IMR-90 (cell line): ENCODE measurements at regions not wholly inside any gene's neighbourhood (a gene's known extent, or its start where the extent isn't known, plus 50 kb on each side); places are given as distances from the start of the nearest gene placed in this dataset.

Source experiments
- ATAC-seq: fragments of 200-7000 bp; cut with Tn5 transposase; 2 replicates; pipeline ENCODE4 v1.9.1; 2020; ENCODE audit warnings: low read depth, mild to moderate bottlenecking, moderate library complexity
- BruUV-seq: library from RNA; stranded (reverse); fragments of 400-500 nt; replicated peaks from 2 replicates; lab custom pipeline; 2021; lab: Mats Ljungman, UMichigan
- CTCF ChIA-PET: fragments of 300-600 bp; formaldehyde crosslinking; extraction: SDS; loops from one replicate; lab custom pipeline; 2021; ENCODE audit warnings: antibody characterized with exemption; lab: Yijun Ruan, JAX
- POLR2A ChIA-PET: fragments of 300-600 bp; sonication (Branson Sonifier 250); formaldehyde crosslinking; loops from one replicate; lab custom pipeline; 2022; ENCODE audit warnings: antibody characterized with exemption; ENCODE audit not compliant: unreplicated experiment; lab: Charles Lee
- DNase-seq: peaks from one replicate; pipeline ENCODE4 v3.0.0; 2013
- H2AFZ ChIP-seq: replicated peaks from 2 replicates; pipeline ENCODE3; 2013; ENCODE audit warnings: low read length, mild to moderate bottlenecking; ENCODE audit not compliant: poor library complexity
- H2AK5ac ChIP-seq: 2 replicates; pipeline ENCODE4 v1.6.1; 2013; ENCODE audit warnings: low read depth, low read length, inconsistent platforms
- H2AK9ac ChIP-seq: replicated peaks from 2 replicates; pipeline ENCODE3; 2013; ENCODE audit warnings: mild to moderate bottlenecking, low read depth, low read length, moderate library complexity; ENCODE audit not compliant: poor library complexity
- H2BK120ac ChIP-seq: 2 replicates; pipeline ENCODE4 v1.6.1; 2013; ENCODE audit warnings: low read depth, low read length, inconsistent platforms
- H2BK15ac ChIP-seq: 3 replicates; pipeline ENCODE4 v1.6.1; 2013; ENCODE audit warnings: low read depth, low read length, inconsistent platforms
- H2BK20ac ChIP-seq: 2 replicates; pipeline ENCODE4 v1.6.1; 2013; ENCODE audit warnings: low read depth, mild to moderate bottlenecking, inconsistent platforms, low read length, moderate library complexity
- H2BK5ac ChIP-seq: 2 replicates; pipeline ENCODE4 v1.6.1; 2013; ENCODE audit warnings: mild to moderate bottlenecking, low read depth, low read length, inconsistent platforms; ENCODE audit not compliant: poor library complexity, severe bottlenecking
- H3K14ac ChIP-seq: replicated peaks from 2 replicates; pipeline ENCODE4 v1.6.1; 2013; ENCODE audit warnings: low read depth, low read length, inconsistent platforms
- H3K18ac ChIP-seq: 2 replicates; pipeline ENCODE4 v1.6.1; 2013; ENCODE audit warnings: low read depth, low read length, control low read depth
- H3K23ac ChIP-seq: 2 replicates; pipeline ENCODE4 v1.6.1; 2013; ENCODE audit warnings: low read depth, low read length, inconsistent platforms
- H3K27ac ChIP-seq: 2 replicates; pipeline ENCODE4 v1.5.1; 2013; ENCODE audit warnings: mild to moderate bottlenecking, control low read depth, low read length; ENCODE audit not compliant: insufficient read depth
- H3K27me3 ChIP-seq: 2 replicates; pipeline ENCODE4 v1.6.1; 2013; ENCODE audit warnings: low read length; ENCODE audit not compliant: control insufficient read depth, insufficient read depth
- H3K36me3 ChIP-seq: 2 replicates; pipeline ENCODE4 v1.6.1; 2013; ENCODE audit warnings: low read length, mixed read lengths; ENCODE audit not compliant: control insufficient read depth, insufficient read depth
- H3K4ac ChIP-seq: 2 replicates; pipeline ENCODE4 v1.6.1; 2013; ENCODE audit warnings: low read depth, low read length, inconsistent platforms
- H3K4me1 ChIP-seq: 2 replicates; pipeline ENCODE4 v1.6.1; 2013; ENCODE audit warnings: low read length, mixed read lengths; ENCODE audit not compliant: control insufficient read depth, insufficient read depth
- H3K4me2 ChIP-seq: 2 replicates; pipeline ENCODE4 v1.6.1; 2013; ENCODE audit warnings: low read depth, mild to moderate bottlenecking, control low read depth, low read length, moderate library complexity
- H3K4me3 ChIP-seq: 2 replicates; pipeline ENCODE4 v1.5.1; 2013; ENCODE audit warnings: low read depth, mild to moderate bottlenecking, control low read depth, low read length, moderate library complexity; ENCODE audit not compliant: insufficient read depth
- H3K56ac ChIP-seq: 2 replicates; pipeline ENCODE4 v1.6.1; 2013; ENCODE audit warnings: low read length, inconsistent platforms; ENCODE audit not compliant: insufficient read depth; ENCODE audit errors: extremely low read depth
- H3K79me1 ChIP-seq, 2 experiments: 2 replicates each; pipeline ENCODE4 v1.6.1; 2013; ENCODE audit warnings: low read length in 2 of 2, inconsistent platforms in 1 of 2, low read depth in 1 of 2
- H3K9ac ChIP-seq: 2 replicates; pipeline ENCODE4 v1.6.1; 2013; ENCODE audit warnings: low read depth, low read length, control low read depth
- H3K9me1 ChIP-seq: 2 replicates; pipeline ENCODE4 v1.6.1; 2013; ENCODE audit warnings: low read length, inconsistent platforms; ENCODE audit not compliant: insufficient read depth
- H3K9me3 ChIP-seq: 2 replicates; pipeline ENCODE4 v1.6.1; 2013; ENCODE audit warnings: low read length; ENCODE audit not compliant: control insufficient read depth, insufficient read depth
- H4K20me1 ChIP-seq: 2 replicates; pipeline ENCODE4 v1.6.1; 2013; ENCODE audit warnings: low read length, inconsistent platforms; ENCODE audit not compliant: insufficient read depth
- H4K5ac ChIP-seq: 2 replicates; pipeline ENCODE4 v1.6.1; 2013; ENCODE audit warnings: mild to moderate bottlenecking, low read depth, low read length, control low read depth
- H4K8ac ChIP-seq, 2 experiments: 2 replicates each; pipeline ENCODE4 v1.6.1; 2013; ENCODE audit warnings: low read depth in 2 of 2, low read length in 2 of 2, control low read depth in 1 of 2, inconsistent platforms in 1 of 2
- H4K91ac ChIP-seq: 2 replicates; pipeline ENCODE4 v1.6.1; 2013; ENCODE audit warnings: low read depth, low read length, inconsistent platforms; ENCODE audit not compliant: insufficient read depth
- CHD1 ChIP-seq: IDR thresholded peaks from 2 replicates; pipeline ENCODE4 v1.6.1; 2012; ENCODE audit warnings: low read depth, low read length, improper control_type of control experiment
- MAFK ChIP-seq: IDR thresholded peaks from 2 replicates; pipeline ENCODE4 v1.6.1; 2012; ENCODE audit warnings: low read depth, low read length, improper control_type of control experiment
- NFE2L2 ChIP-seq: fragments of 150-350 bp; IDR thresholded peaks from 2 replicates; pipeline ENCODE4 v1.6.1; 2016; ENCODE audit warnings: low read depth, mild to moderate bottlenecking, low read length
- POLR2A ChIP-seq: IDR thresholded peaks from 2 replicates; pipeline ENCODE4 v1.6.1; 2012; ENCODE audit warnings: mild to moderate bottlenecking, low read depth, low read length
- RAD21 ChIP-seq: IDR thresholded peaks from 2 replicates; pipeline ENCODE4 v1.6.1; 2012; ENCODE audit warnings: low read length, improper control_type of control experiment
- SMC3 ChIP-seq: fragments of 150-350 bp; IDR thresholded peaks from 2 replicates; pipeline ENCODE4 v1.6.1; 2016; ENCODE audit warnings: low read depth, mild to moderate bottlenecking, antibody characterized with exemption, low read length, moderate library complexity
- WGBS, 2 experiments: methylation state at CpG; one replicate each; pipeline versions ENCODE4 v1.1.5 to v1.1.7; 2013; ENCODE audit warnings: missing lambda C conversion rate in 2 of 2; ENCODE audit not compliant: insufficient read length in 1 of 2; ENCODE audit errors: extremely low coverage in 2 of 2; 5-methylcytosine and 5-hydroxymethylcytosine counted together
- dilution Hi-C: fragments of 300-500 bp; cut with HindIII; formaldehyde crosslinking; loops from one replicate; pipeline ENCODE4 v1.14.3; 2018; ENCODE audit warnings: low sequenced_read_pairs; ENCODE audit not compliant: unreplicated experiment
- in situ Hi-C: fragments of 300-500 bp; cut with MboI; formaldehyde crosslinking; loops from 3 replicates; pipeline ENCODE4 v1.14.3; 2019; ENCODE audit warnings: low sequenced_read_pairs, inconsistent platforms, mixed read lengths
- intact Hi-C: fragments of 100-400 bp; cut with micrococcal nuclease; formaldehyde crosslinking; loops from 2 replicates; pipeline ENCODE4 v1.10.0; 2022
- TF ChIP-seq, protein P1 (sequence below): fragments of 150-350 bp; IDR thresholded peaks from 2 replicates; pipeline ENCODE4 v1.6.1; 2016; ENCODE audit warnings: low read depth, mild to moderate bottlenecking, low read length, moderate library complexity, borderline replicate concordance

GRCh38 chr1:71223641-71224340 is 143.0 kb upstream of the ZRANB2 start:
- in situ Hi-C loops (no loop called here), dilution Hi-C loops (no loop called here), intact Hi-C loops (no loop called here)
- Histone ChIP-seq H4K91ac (no peak overlapping the region), H3K4ac (no peak overlapping the region), H3K4me2 (no peak overlapping the region), H3K27me3 (no peaks in the 10 kb centered on the region), H2AK9ac (no peak overlapping the region), H2BK15ac (no peak overlapping the region), H3K14ac (no peak overlapping the region), H3K56ac (no peak overlapping the region), H3K79me1 (no peaks in the 10 kb centered on the region), H3K4me3 (no peak overlapping the region), H3K18ac (no peak overlapping the region), H4K5ac (no peak overlapping the region), H4K8ac (no peak overlapping the region), H2BK120ac (no peak overlapping the region), H3K9me1 (no peaks in the 10 kb centered on the region), H3K23ac (no peak overlapping the region), H2BK5ac (no peak overlapping the region), H3K27ac (no peak overlapping the region), H4K20me1 (no peaks in the 10 kb centered on the region), H2BK20ac (no peak overlapping the region), H3K9ac (no peak overlapping the region), H3K4me1 (no peaks in the 10 kb centered on the region), H3K36me3 (no peaks in the 10 kb centered on the region), H2AK5ac (no peak overlapping the region), H2AFZ (no peak overlapping the region), H3K9me3 (no peaks in the 10 kb centered on the region; the same call in 1 of the 2 replicates)
- WGBS, 2 experiments: no CpG with 5 or more reads among the region's 7 CpGs
- ATAC-seq (no peak), DNase-seq (no peak)
- ChIA-PET CTCF (no interaction called here), POLR2A (no interaction called here)
- BruUV-seq: no TSS peak
- TF ChIP-seq NFE2L2 (no peak), SMC3 (no peak), POLR2A (no peak), MAFK (no peak), CHD1 (no peak), RAD21 (no peak)
- TF ChIP-seq, protein P1, sequence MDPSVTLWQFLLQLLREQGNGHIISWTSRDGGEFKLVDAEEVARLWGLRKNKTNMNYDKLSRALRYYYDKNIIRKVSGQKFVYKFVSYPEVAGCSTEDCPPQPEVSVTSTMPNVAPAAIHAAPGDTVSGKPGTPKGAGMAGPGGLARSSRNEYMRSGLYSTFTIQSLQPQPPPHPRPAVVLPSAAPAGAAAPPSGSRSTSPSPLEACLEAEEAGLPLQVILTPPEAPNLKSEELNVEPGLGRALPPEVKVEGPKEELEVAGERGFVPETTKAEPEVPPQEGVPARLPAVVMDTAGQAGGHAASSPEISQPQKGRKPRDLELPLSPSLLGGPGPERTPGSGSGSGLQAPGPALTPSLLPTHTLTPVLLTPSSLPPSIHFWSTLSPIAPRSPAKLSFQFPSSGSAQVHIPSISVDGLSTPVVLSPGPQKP: no peak
